GM12891 (cell line): ENCODE measurements at regions not wholly inside any gene's neighbourhood (a gene's known extent, or its start where the extent isn't known, plus 50 kb on each side); places are given as distances from the start of the nearest gene placed in this dataset.
"Not testable (repeated sequence)": the region's sequence is repeated elsewhere in the genome, so short reads cannot be mapped to it uniquely, and the experiment has no call there.

ENCODE experiments used
- POLR2A ChIP-seq: IDR thresholded peaks from 2 replicates; pipeline ENCODE4 v1.6.1; 2011; ENCODE audit warnings: low read depth, low read length, control low read depth
- POLR2AphosphoS5 ChIP-seq: IDR thresholded peaks from 2 replicates; pipeline ENCODE4 v1.6.1; 2011; ENCODE audit warnings: low read depth, low read length, control low read depth
- TAF1 ChIP-seq: IDR thresholded peaks from 2 replicates; pipeline ENCODE4 v1.6.1; 2011; ENCODE audit warnings: low read depth, low read length, control low read depth

GRCh38 chr12:89266574-89267188 lies 85.6 kb downstream of the DUSP6 start:
- not testable (repeated sequence) for TF ChIP-seq POLR2AphosphoS5, POLR2A, TAF1
